ENCODE measurements at regions not wholly inside any gene's neighbourhood (a gene's known extent, or its start where the extent isn't known, plus 50 kb on each side); places are given as distances from the start of the nearest gene placed in this dataset.

- TF ChIP-seq ZNF274 (IDR thresholded peaks at IDR 0.05; ENCODE audit: low read depth, low read length): no peak
- no peak overlapping the region for H3K4me3 ChIP-seq (ENCODE audit: low read length)
Measured at GRCh38 chr5:54713923-54714581, 196.5 kb downstream of the SNX18 start.

DNA sequence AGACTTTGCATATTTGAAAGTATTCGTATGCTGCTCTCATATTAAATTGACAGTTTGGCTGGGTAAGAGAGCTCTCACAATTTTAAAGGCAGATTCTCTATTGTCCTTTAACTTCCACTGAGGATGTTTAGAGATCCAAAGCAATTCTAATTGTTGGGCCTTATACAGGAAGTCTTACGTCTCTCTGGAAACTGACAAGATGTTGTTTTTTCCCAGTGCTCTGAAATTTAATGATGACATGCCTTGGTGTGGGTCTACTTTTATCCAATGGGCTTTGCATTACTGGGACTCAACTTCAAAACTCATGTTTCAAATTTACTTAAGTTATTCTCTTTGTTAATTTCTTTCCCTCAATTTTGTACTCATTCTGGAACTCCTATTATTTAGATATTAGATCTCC is 191.5 kb downstream of the SNX18 start:
- TF ChIP-seq ZNF274 (IDR thresholded peaks at IDR 0.05; ENCODE audit: low read depth, low read length): no peak
- H3K4me3 ChIP-seq (ENCODE audit: low read length): no peak overlapping the region

DNA sequence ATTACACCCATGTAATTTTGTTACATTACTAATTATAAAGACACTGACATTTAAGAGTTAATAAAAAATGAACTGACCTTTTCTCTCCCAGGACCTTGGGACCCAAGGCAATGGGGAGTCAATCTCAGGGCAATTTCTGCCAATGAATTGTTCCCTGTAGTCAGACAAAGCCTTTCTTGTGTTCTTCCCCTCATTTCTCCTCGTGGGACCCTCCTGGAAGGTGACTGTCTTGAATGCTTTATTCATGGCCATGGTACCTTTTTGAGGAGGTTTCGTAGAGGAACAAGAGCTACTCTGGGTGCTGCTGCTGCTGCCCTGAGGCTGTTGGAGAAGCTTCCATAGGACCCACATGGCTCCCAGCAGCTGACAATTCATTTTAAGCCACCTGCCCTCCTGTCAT is 190.3 kb downstream of the SNX18 start:
- H3K4me3 ChIP-seq (ENCODE audit: low read length): no peak overlapping the region
- TF ChIP-seq ZNF274 (IDR thresholded peaks at IDR 0.05; ENCODE audit: low read depth, low read length): no peak

DNA sequence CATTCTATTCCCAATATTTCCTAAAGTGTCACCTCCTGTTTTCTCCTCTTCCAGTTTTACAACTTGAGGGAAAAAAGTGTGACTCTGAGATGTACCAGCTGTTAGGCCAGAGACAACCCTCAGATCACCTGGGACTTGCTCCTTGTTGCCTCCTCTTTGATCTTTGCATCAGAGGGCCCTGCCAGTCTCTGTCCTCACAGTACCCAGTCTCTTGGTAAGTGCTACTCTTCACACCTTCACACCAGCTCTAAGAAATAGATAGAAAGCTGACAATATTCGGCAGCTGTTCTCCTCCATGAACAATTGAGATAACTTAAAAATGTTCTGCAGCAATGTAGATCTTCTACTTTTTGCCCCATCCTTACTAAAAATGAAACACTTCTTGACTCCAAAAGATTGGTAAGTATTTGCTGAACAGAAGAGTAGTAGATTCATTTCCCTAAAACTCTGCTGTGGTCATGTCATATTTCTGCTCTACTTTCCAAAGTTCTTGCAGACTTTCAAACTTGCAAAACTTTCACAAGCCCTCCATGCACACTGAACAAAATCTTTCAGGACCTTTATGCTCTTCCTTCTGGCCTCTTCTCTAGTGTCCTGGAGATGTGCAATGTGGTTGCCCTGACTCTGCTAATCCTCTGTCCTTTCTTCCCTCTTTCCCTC is 188.6 kb downstream of the SNX18 start:
- TF ChIP-seq ZNF274 (IDR thresholded peaks at IDR 0.05; ENCODE audit: low read depth, low read length): no peak
- H3K4me3 ChIP-seq (ENCODE audit: low read length): no peak overlapping the region

DNA sequence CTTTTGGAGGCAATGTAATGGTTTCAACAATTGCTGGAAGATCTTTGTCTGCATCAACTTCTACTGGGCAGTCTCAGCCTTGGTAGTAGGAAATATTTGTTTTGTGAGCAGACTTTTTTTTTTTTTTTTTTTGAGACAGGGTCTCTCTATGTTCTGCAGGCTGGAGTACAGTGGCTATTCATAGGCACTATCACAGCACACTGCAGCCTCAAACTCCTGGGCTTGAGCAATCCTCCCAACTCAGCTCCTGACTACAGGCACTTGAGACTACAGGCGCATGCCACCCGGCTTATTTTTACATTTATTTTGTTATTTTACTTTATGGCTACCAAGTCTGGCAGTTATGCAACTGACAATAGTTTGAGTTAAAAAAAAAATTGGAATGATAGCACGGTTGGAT is 187.3 kb downstream of the SNX18 start:
- H3K4me3 ChIP-seq (ENCODE audit: low read length): no peak overlapping the region
- TF ChIP-seq ZNF274 (IDR thresholded peaks at IDR 0.05; ENCODE audit: low read depth, low read length): no peak

DNA sequence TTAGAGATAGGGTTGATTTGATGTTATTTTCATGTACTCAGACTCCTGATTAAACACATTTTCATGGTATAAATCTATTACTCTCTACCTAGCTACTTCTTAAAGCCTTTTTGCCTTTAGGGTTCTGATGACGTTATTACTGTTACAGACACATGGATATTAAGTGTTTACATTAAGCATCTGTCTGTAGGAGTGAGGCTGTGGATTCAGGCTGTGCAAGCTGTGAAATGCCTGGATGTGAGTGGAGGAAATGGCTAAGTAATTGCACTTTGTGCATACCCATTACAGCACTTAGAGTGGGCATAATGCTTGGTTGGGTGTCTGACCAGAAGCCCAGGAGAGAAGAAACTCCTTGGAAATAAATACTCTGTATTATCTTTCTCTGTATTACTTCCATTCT is 186.8 kb downstream of the SNX18 start:
- no peak for TF ChIP-seq ZNF274 (IDR thresholded peaks at IDR 0.05; ENCODE audit: low read depth, low read length)

DNA sequence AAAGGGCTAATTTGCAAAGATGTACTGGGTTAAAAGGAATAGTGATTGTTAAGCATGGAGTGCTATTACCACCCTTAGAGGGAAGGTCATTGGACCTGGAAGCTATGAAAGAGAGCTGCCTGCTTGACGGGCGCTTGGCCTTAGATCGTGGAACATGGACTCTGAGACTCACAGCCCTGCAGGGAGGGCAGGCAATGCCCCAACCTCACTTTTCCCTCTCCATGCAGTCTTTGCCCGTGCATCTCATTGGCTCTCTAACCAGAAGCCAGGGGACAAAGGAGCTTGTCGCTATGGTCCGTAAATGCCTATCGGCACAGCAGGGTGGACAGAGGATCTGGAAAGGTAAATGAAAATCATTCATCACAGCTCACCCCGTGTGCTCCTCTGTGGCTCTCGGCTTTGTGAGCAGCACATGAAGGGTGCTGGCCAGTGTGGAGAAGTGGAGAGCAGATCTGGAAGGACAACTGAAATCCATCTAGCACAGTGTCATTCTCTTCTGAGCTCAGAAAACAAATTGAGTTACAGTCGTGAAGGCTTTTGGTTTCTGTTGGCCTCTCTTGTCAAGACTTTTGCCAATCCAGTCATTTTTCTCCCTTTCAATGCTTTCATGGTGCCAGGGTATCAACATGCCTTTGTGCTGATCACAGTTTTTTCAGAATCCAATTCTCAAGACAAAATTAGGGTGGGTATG is 186.2 kb downstream of the SNX18 start:
- TF ChIP-seq ZNF274 (IDR thresholded peaks at IDR 0.05; ENCODE audit: low read depth, low read length): no peak
- no peak overlapping the region for H3K4me3 ChIP-seq (ENCODE audit: low read length)

More for the DNA sequence above, 186.8 kb downstream of the SNX18 start:
- H3K4me3 ChIP-seq (ENCODE audit: low read length): no peak overlapping the region

DNA sequence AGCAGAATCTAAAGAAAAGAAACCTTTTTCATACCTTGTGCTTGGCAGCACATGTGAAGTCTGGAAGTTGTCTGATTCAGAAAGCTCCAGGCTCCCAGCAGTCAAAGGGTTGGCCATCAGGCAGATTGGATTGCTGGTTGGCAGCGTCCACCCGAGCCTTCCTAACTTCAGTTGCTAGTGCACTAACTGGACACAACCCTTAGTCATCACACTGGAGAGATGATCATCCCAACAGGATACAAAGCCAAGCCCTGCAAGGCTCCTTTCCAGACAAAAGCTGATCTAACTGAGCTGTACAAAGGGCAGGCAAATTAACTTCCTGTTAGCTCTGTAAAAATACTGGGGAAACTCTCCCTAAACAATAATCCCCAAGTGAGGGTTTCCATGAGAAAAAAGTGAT is 185.6 kb downstream of the SNX18 start:
- no peak for TF ChIP-seq ZNF274 (IDR thresholded peaks at IDR 0.05; ENCODE audit: low read depth, low read length)
- no peak overlapping the region for H3K4me3 ChIP-seq (ENCODE audit: low read length)

GRCh38 chr5:54702470-54702869 is 184.9 kb downstream of the SNX18 start:
- H3K4me3 ChIP-seq (ENCODE audit: low read length): no peak overlapping the region
- TF ChIP-seq ZNF274 (IDR thresholded peaks at IDR 0.05; ENCODE audit: low read depth, low read length): no peak

- TF ChIP-seq ZNF274 (IDR thresholded peaks at IDR 0.05; ENCODE audit: low read depth, low read length): no peak
- H3K4me3 ChIP-seq (ENCODE audit: low read length): no peak overlapping the region
Measured at GRCh38 chr5:54700986-54701578, 183.5 kb downstream of the SNX18 start.

DNA sequence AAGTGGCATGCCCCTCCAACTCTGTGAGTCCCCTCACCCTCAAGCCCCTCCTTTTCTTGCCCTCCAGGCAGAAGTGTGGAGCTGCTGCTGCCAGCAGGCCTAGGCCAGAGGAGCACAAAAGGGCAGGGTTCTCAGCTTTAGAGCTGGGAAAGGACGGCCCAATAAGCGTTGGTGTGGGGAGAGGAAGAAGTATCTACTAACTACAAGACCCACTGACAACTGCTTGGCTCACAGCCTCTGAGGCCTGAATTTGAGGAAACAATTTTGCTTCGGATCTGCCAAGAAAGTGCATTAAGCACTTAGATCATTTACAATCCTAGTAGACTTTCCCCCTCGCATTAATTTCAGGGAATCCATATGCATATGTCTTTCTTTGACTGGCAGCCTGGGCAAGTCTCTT is 179.4 kb downstream of the SNX18 start:
- H3K4me3 ChIP-seq (ENCODE audit: low read length): no peak overlapping the region
- no peak for TF ChIP-seq ZNF274 (IDR thresholded peaks at IDR 0.05; ENCODE audit: low read depth, low read length)

- no peak overlapping the region for H3K4me3 ChIP-seq (ENCODE audit: low read length)
- no peak for TF ChIP-seq ZNF274 (IDR thresholded peaks at IDR 0.05; ENCODE audit: low read depth, low read length)
Measured at GRCh38 chr5:54696346-54696745, 178.8 kb downstream of the SNX18 start.

GRCh38 chr5:54695198-54695966 is 177.8 kb downstream of the SNX18 start:
- H3K4me3 ChIP-seq (ENCODE audit: low read length): no peak overlapping the region
- no peak for TF ChIP-seq ZNF274 (IDR thresholded peaks at IDR 0.05; ENCODE audit: low read depth, low read length)

Measured in GM08714 (cell line).